ENCODE measurements at regions not wholly inside any gene's neighbourhood (a gene's known extent, or its start where the extent isn't known, plus 50 kb on each side); places are given as distances from the start of the nearest gene placed in this dataset.

- DNase-seq = no peak
Observed at GRCh38 chr20:12597551-12597950, 411.2 kb upstream of the SPTLC3 start.

- DNase-seq = no peak
Observed at GRCh38 chr20:12598894-12599293, 409.9 kb upstream of the SPTLC3 start.

GRCh38 chr20:12599494-12599893, 409.3 kb upstream of the SPTLC3 start:
- no peak for DNase-seq

GRCh38 chr20:12605751-12606150, 403.0 kb upstream of the SPTLC3 start:
- DNase-seq = no peak

- DNase-seq = no peak
Observed at GRCh38 chr20:12610871-12611270, 397.9 kb upstream of the SPTLC3 start.

- DNase-seq = no peak
Observed at GRCh38 chr20:12614764-12615163, 394.0 kb upstream of the SPTLC3 start.

- DNase-seq = no peak
Observed at GRCh38 chr20:12617076-12617475, 391.7 kb upstream of the SPTLC3 start.

- no peak for DNase-seq
Observed at GRCh38 chr20:12623870-12624269, 384.9 kb upstream of the SPTLC3 start.

- DNase-seq = no peak
Observed at GRCh38 chr20:12627485-12627884, 381.3 kb upstream of the SPTLC3 start.

GRCh38 chr20:12638633-12639312, 370.0 kb upstream of the SPTLC3 start:
- DNase-seq = no peak

GRCh38 chr20:12640251-12640650, 368.5 kb upstream of the SPTLC3 start:
- no peak for DNase-seq

- DNase-seq = no peak
Observed at GRCh38 chr20:12641619-12642018, 367.2 kb upstream of the SPTLC3 start.

GRCh38 chr20:12644461-12644860, 364.3 kb upstream of the SPTLC3 start:
- no peak for DNase-seq

GRCh38 chr20:12649234-12649633, 359.5 kb upstream of the SPTLC3 start:
- DNase-seq = no peak

GRCh38 chr20:12653642-12654041, 355.1 kb upstream of the SPTLC3 start:
- DNase-seq = no peak

GRCh38 chr20:12659942-12660341, 348.8 kb upstream of the SPTLC3 start:
- DNase-seq = no peak

GRCh38 chr20:12660918-12661317, 347.9 kb upstream of the SPTLC3 start:
- no peak for DNase-seq

- no peak for DNase-seq
Observed at GRCh38 chr20:12670301-12670700, 338.5 kb upstream of the SPTLC3 start.

GRCh38 chr20:12673352-12673751, 335.4 kb upstream of the SPTLC3 start:
- no peak for DNase-seq

- no peak for DNase-seq
Observed at GRCh38 chr20:12677925-12678324, 330.8 kb upstream of the SPTLC3 start.

- DNase-seq = no peak
Observed at GRCh38 chr20:12679447-12679846, 329.3 kb upstream of the SPTLC3 start.

- no peak for DNase-seq
Observed at GRCh38 chr20:12682613-12683012, 326.2 kb upstream of the SPTLC3 start.

GRCh38 chr20:12687476-12687875, 321.3 kb upstream of the SPTLC3 start:
- DNase-seq = no peak

- DNase-seq = no peak
Observed at GRCh38 chr20:12695937-12696336, 312.8 kb upstream of the SPTLC3 start.

- DNase-seq = no peak
Observed at GRCh38 chr20:12698817-12699216, 310.0 kb upstream of the SPTLC3 start.
